ENCODE measurements at regions not wholly inside any gene's neighbourhood (a gene's known extent, or its start where the extent isn't known, plus 50 kb on each side); places are given as distances from the start of the nearest gene placed in this dataset.

- no peak for TF ChIP-seq ZBTB49 (tag by site-specific recombination; IDR thresholded peaks at IDR 0.05; ENCODE audit: low read depth)
These were observed 91.1 kb downstream of the P2RY10 start (continued) for GRCh38 chrX:79036157-79036880.

- TF ChIP-seq ZNF10 (tag by site-specific recombination; IDR thresholded peaks at IDR 0.05) (no peak), ZNF184 (tag by site-specific recombination; IDR thresholded peaks at IDR 0.05) (no peak), ELK4 (IDR thresholded peaks at IDR 0.05; ENCODE audit: borderline replicate concordance, low read depth, low read length) (no peak), TCF7L2 (IDR thresholded peaks at IDR 0.05; ENCODE audit: borderline replicate concordance, low read depth, low read length) (no peak), ZNF600 (tag by site-specific recombination; IDR thresholded peaks at IDR 0.05) (no peak), ZNF2 (tag by site-specific recombination; IDR thresholded peaks at IDR 0.05) (no peak), ZNF449 (tag by site-specific recombination; IDR thresholded peaks at IDR 0.05) (no peak), ZNF398 (tag by site-specific recombination; IDR thresholded peaks at IDR 0.05) (no peak), ZNF843 (tag by site-specific recombination; IDR thresholded peaks at IDR 0.05) (no peak), ZNF366 (tag by site-specific recombination; conservative IDR thresholded peaks at IDR 0.05) (no peak), ZBTB8A (tag by site-specific recombination; IDR thresholded peaks at IDR 0.05) (no peak), WT1 (tag by site-specific recombination; IDR thresholded peaks at IDR 0.05) (no peak), ZNF623 (tag by site-specific recombination; IDR thresholded peaks at IDR 0.05) (no peak), BCL11B (tag by site-specific recombination; IDR thresholded peaks at IDR 0.05; ENCODE audit: low read depth) (no peak)
- CTCF ChIA-PET, result no interaction called here
- no peak overlapping the region for H3K27ac ChIP-seq (ENCODE audit: extremely low read depth, low read depth, low read length)
- H3K4me3 ChIP-seq (ENCODE audit: low read depth, low read length), result no peak overlapping the region
- POLR2A ChIA-PET, result no interaction called here
- no peaks in the 10 kb centered on the region for H3K36me3 ChIP-seq (ENCODE audit: control insufficient read depth in 2 of 2, insufficient read depth in 1 of 2, low read length in 2 of 2)
- H3K4me1 ChIP-seq (ENCODE audit: control insufficient read depth, insufficient read depth, low read length), result no peaks in the 10 kb centered on the region
- no peaks in the 10 kb centered on the region; the same call in 1 of the 2 replicates for H3K9me3 ChIP-seq (ENCODE audit: control insufficient read depth, insufficient read depth, low read depth, low read length)
These were observed 78.8 kb upstream of the GPR174 start for GRCh38 chrX:79065696-79066095.

GRCh38 chrX:79078114-79078513, 66.4 kb upstream of the GPR174 start:
- ChIA-PET POLR2A (no interaction called here), CTCF (no interaction called here)
- Histone ChIP-seq H3K9me3 (ENCODE audit: control insufficient read depth, insufficient read depth, low read depth, low read length) (no peaks in the 10 kb centered on the region), H3K36me3 (ENCODE audit: control insufficient read depth in 2 of 2, insufficient read depth in 1 of 2, low read length in 2 of 2) (no peaks in the 10 kb centered on the region), H3K27ac (ENCODE audit: extremely low read depth, low read depth, low read length) (no peak overlapping the region), H3K4me3 (ENCODE audit: low read depth, low read length) (no peak overlapping the region), H3K4me1 (ENCODE audit: control insufficient read depth, insufficient read depth, low read length) (no peaks in the 10 kb centered on the region)
- TF ChIP-seq YY1 (tag by site-specific recombination; IDR thresholded peaks at IDR 0.05) (no peak), ZNF175 (tag by site-specific recombination; IDR thresholded peaks at IDR 0.05) (no peak), ZNF140 (tag by site-specific recombination; IDR thresholded peaks at IDR 0.05) (no peak), SALL2 (tag by site-specific recombination; IDR thresholded peaks at IDR 0.05; ENCODE audit: borderline replicate concordance) (no peak), MZF1 (tag by site-specific recombination; IDR thresholded peaks at IDR 0.05; ENCODE audit: borderline replicate concordance) (no peak), ZNF362 (tag by site-specific recombination; IDR thresholded peaks at IDR 0.05) (no peak), ZNF449 (tag by site-specific recombination; IDR thresholded peaks at IDR 0.05) (no peak), HOXD13 (CRISPR knock-in tag; IDR thresholded peaks at IDR 0.05; ENCODE audit: borderline replicate concordance) (no peak), ZNF169 (tag by site-specific recombination; IDR thresholded peaks at IDR 0.05) (no peak), KLF1 (tag by site-specific recombination; IDR thresholded peaks at IDR 0.05) (no peak), ZEB2 (tag by site-specific recombination; IDR thresholded peaks at IDR 0.05) (no peak)

Data from HEK293 (cell line).